IPS-20b (cell line): ENCODE measurements at regions not wholly inside any gene's neighbourhood (a gene's known extent, or its start where the extent isn't known, plus 50 kb on each side); places are given as distances from the start of the nearest gene placed in this dataset.
"Not testable (repeated sequence)": the region's sequence is repeated elsewhere in the genome, so short reads cannot be mapped to it uniquely, and the experiment has no call there.

Experiments used
- H3K27ac ChIP-seq: one replicate; pipeline ENCODE4 v1.5.1; 2013; ENCODE audit warnings: low read length
- H3K27me3 ChIP-seq: 2 replicates; pipeline ENCODE4 v1.6.1; 2013; ENCODE audit warnings: mild to moderate bottlenecking, low read length, inconsistent platforms; ENCODE audit not compliant: insufficient read depth
- H3K36me3 ChIP-seq: 2 replicates; pipeline ENCODE4 v1.6.1; 2013; ENCODE audit warnings: low read depth, mild to moderate bottlenecking, inconsistent platforms, low read length, moderate library complexity; ENCODE audit not compliant: insufficient read depth
- H3K4me1 ChIP-seq: 2 replicates; pipeline ENCODE4 v1.6.1; 2013; ENCODE audit warnings: mild to moderate bottlenecking, control low read depth, inconsistent platforms, low read length, moderate library complexity; ENCODE audit not compliant: insufficient read depth
- H3K4me3 ChIP-seq: 2 replicates; pipeline ENCODE4 v1.5.1; 2013; ENCODE audit warnings: mild to moderate bottlenecking, low read length, inconsistent platforms
- H3K9ac ChIP-seq: 2 replicates; pipeline ENCODE4 v1.6.1; 2013; ENCODE audit warnings: low read depth, mild to moderate bottlenecking, inconsistent platforms, low read length, moderate library complexity
- H3K9me3 ChIP-seq: 2 replicates; pipeline ENCODE4 v1.6.1; 2013; ENCODE audit warnings: mild to moderate bottlenecking, low read depth, low read length, inconsistent platforms; ENCODE audit not compliant: insufficient read depth

GRCh38 chr2:208978946-208979345 lies 444.9 kb upstream of the MAP2 start:
- Histone ChIP-seq H3K36me3 (no peaks in the 10 kb centered on the region), H3K27me3 (no peaks in the 10 kb centered on the region), H3K4me3 (no peak overlapping the region), H3K27ac (no peak overlapping the region), H3K9me3 (no peaks in the 10 kb centered on the region), H3K9ac (no peak overlapping the region), H3K4me1 (no peaks in the 10 kb centered on the region)

- H3K4me1 ChIP-seq = no peaks in the 10 kb centered on the region
Measured at GRCh38 chr2:208980321-208980720, 443.5 kb upstream of the MAP2 start.

GRCh38 chr2:208982831-208983230 lies 441.0 kb upstream of the MAP2 start:
- no peaks in the 10 kb centered on the region for H3K27me3 ChIP-seq
- H3K4me1 ChIP-seq = no peaks in the 10 kb centered on the region
- H3K4me3 ChIP-seq = no peak overlapping the region
- no peaks in the 10 kb centered on the region for H3K36me3 ChIP-seq
- H3K9me3 ChIP-seq = no peaks in the 10 kb centered on the region
- H3K9ac ChIP-seq = no peak overlapping the region
- H3K27ac ChIP-seq = no peak overlapping the region

More at GRCh38 chr2:208980321-208980720, 443.5 kb upstream of the MAP2 start:
- Histone ChIP-seq H3K36me3 (no peaks in the 10 kb centered on the region), H3K9ac (no peak overlapping the region), H3K27ac (no peak overlapping the region), H3K27me3 (no peaks in the 10 kb centered on the region), H3K4me3 (no peak overlapping the region), H3K9me3 (no peaks in the 10 kb centered on the region)

- Histone ChIP-seq H3K9ac (no peak overlapping the region), H3K4me1 (no peaks in the 10 kb centered on the region), H3K9me3 (no peaks in the 10 kb centered on the region), H3K36me3 (no peaks in the 10 kb centered on the region), H3K27me3 (no peaks in the 10 kb centered on the region), H3K4me3 (no peak overlapping the region), H3K27ac (no peak overlapping the region)
Measured at GRCh38 chr2:208983486-208983885, 440.4 kb upstream of the MAP2 start.

- H3K27me3 ChIP-seq = no peaks in the 10 kb centered on the region
- H3K4me3 ChIP-seq = no peak overlapping the region
- H3K27ac ChIP-seq = no peak overlapping the region
- H3K36me3 ChIP-seq = no peaks in the 10 kb centered on the region
- no peaks in the 10 kb centered on the region for H3K9me3 ChIP-seq
- H3K4me1 ChIP-seq = no peaks in the 10 kb centered on the region
- no peak overlapping the region for H3K9ac ChIP-seq
Measured at GRCh38 chr2:208984376-208985090, 439.3 kb upstream of the MAP2 start.

- Histone ChIP-seq H3K4me1 (no peaks in the 10 kb centered on the region), H3K9me3 (no peaks in the 10 kb centered on the region), H3K27ac (no peak overlapping the region), H3K36me3 (no peaks in the 10 kb centered on the region), H3K4me3 (no peak overlapping the region), H3K9ac (no peak overlapping the region), H3K27me3 (no peaks in the 10 kb centered on the region)
Measured at GRCh38 chr2:208985644-208986043, 438.2 kb upstream of the MAP2 start.

- Histone ChIP-seq H3K4me3 (no peak overlapping the region), H3K27me3 (no peaks in the 10 kb centered on the region), H3K4me1 (no peaks in the 10 kb centered on the region), H3K27ac (no peak overlapping the region), H3K9me3 (no peaks in the 10 kb centered on the region), H3K36me3 (no peaks in the 10 kb centered on the region), H3K9ac (no peak overlapping the region)
Measured at GRCh38 chr2:208990716-208991115, 433.1 kb upstream of the MAP2 start.

- no peaks in the 10 kb centered on the region for H3K4me1 ChIP-seq
- no peak overlapping the region for H3K9ac ChIP-seq
- no peak overlapping the region for H3K4me3 ChIP-seq
- H3K27ac ChIP-seq = no peak overlapping the region
- peaks cover 9% of the 10 kb centered on the region; the same call in 1 of the 2 replicates for H3K9me3 ChIP-seq
- H3K27me3 ChIP-seq = no peaks in the 10 kb centered on the region
- H3K36me3 ChIP-seq = no peaks in the 10 kb centered on the region
Measured at GRCh38 chr2:208999911-209000310, 423.9 kb upstream of the MAP2 start.

GRCh38 chr2:209002054-209002453 lies 421.8 kb upstream of the MAP2 start:
- H3K27ac ChIP-seq = no peak overlapping the region
- H3K9me3 ChIP-seq = peaks cover 25% of the 10 kb centered on the region
- H3K9ac ChIP-seq = no peak overlapping the region

GRCh38 chr2:209005371-209005770 lies 418.5 kb upstream of the MAP2 start:
- H3K27ac ChIP-seq = no peak overlapping the region
- H3K9ac ChIP-seq = no peak overlapping the region
- H3K4me1 ChIP-seq = no peaks in the 10 kb centered on the region
- no peak overlapping the region for H3K4me3 ChIP-seq
- H3K36me3 ChIP-seq = no peaks in the 10 kb centered on the region
- H3K27me3 ChIP-seq = no peaks in the 10 kb centered on the region
- H3K9me3 ChIP-seq = peaks cover 25% of the 10 kb centered on the region

More at GRCh38 chr2:209002054-209002453, 421.8 kb upstream of the MAP2 start:
- Histone ChIP-seq H3K36me3 (no peaks in the 10 kb centered on the region), H3K27me3 (no peaks in the 10 kb centered on the region), H3K4me1 (no peaks in the 10 kb centered on the region), H3K4me3 (no peak overlapping the region)

GRCh38 chr2:209008636-209009287 lies 415.1 kb upstream of the MAP2 start:
- no peaks in the 10 kb centered on the region for H3K36me3 ChIP-seq
- no peak overlapping the region for H3K27ac ChIP-seq
- H3K27me3 ChIP-seq = no peaks in the 10 kb centered on the region
- no peak overlapping the region for H3K4me3 ChIP-seq
- H3K4me1 ChIP-seq = peaks cover 4% of the 10 kb centered on the region; the same call in 1 of the 2 replicates
- peaks cover 25% of the 10 kb centered on the region for H3K9me3 ChIP-seq
- H3K9ac ChIP-seq = no peak overlapping the region

GRCh38 chr2:209018633-209019032 lies 405.2 kb upstream of the MAP2 start:
- not testable (repeated sequence) for H3K9me3 ChIP-seq, H3K4me1 ChIP-seq, H3K36me3 ChIP-seq, H3K27me3 ChIP-seq, H3K9ac ChIP-seq, H3K27ac ChIP-seq, H3K4me3 ChIP-seq
